ENCODE measurements at regions not wholly inside any gene's neighbourhood (a gene's known extent, or its start where the extent isn't known, plus 50 kb on each side); places are given as distances from the start of the nearest gene placed in this dataset.

GRCh38 chr1:18012686-18013085 is 94.9 kb upstream of the IGSF21 start:
- no peak overlapping the region for H3K4me3 ChIP-seq (ENCODE audit: low read length)
- DNase-seq (ENCODE audit: low read depth) = no peak
- no peak for TF ChIP-seq CTCF (conservative IDR thresholded peaks at IDR 0.05; ENCODE audit: low read length)

- DNase-seq (ENCODE audit: low read depth) = no peak
- no peak overlapping the region for H3K4me3 ChIP-seq (ENCODE audit: low read length)
- no peak for TF ChIP-seq CTCF (conservative IDR thresholded peaks at IDR 0.05; ENCODE audit: low read length)
Observed at GRCh38 chr1:18013216-18013615, 94.4 kb upstream of the IGSF21 start.

- no peak overlapping the region for H3K4me3 ChIP-seq (ENCODE audit: low read length)
- DNase-seq (ENCODE audit: low read depth) = no peak
- TF ChIP-seq CTCF (conservative IDR thresholded peaks at IDR 0.05; ENCODE audit: low read length) = no peak
Observed at GRCh38 chr1:18015719-18016118, 91.9 kb upstream of the IGSF21 start.

GRCh38 chr1:18018366-18018765 is 89.2 kb upstream of the IGSF21 start:
- no peak for DNase-seq (ENCODE audit: low read depth)
- no peak overlapping the region for H3K4me3 ChIP-seq (ENCODE audit: low read length)
- TF ChIP-seq CTCF (conservative IDR thresholded peaks at IDR 0.05; ENCODE audit: low read length) = no peak

- DNase-seq (ENCODE audit: low read depth) = no peak
- TF ChIP-seq CTCF (conservative IDR thresholded peaks at IDR 0.05; ENCODE audit: low read length) = no peak
- no peak overlapping the region for H3K4me3 ChIP-seq (ENCODE audit: low read length)
Observed at GRCh38 chr1:18020021-18020817, 87.4 kb upstream of the IGSF21 start.

- no peak for TF ChIP-seq CTCF (conservative IDR thresholded peaks at IDR 0.05; ENCODE audit: low read length)
- DNase-seq (ENCODE audit: low read depth) = no peak
- H3K4me3 ChIP-seq (ENCODE audit: low read length) = no peak overlapping the region
Observed at GRCh38 chr1:18021242-18021641, 86.4 kb upstream of the IGSF21 start.

- no peak for TF ChIP-seq CTCF (conservative IDR thresholded peaks at IDR 0.05; ENCODE audit: low read length)
- no peak overlapping the region for H3K4me3 ChIP-seq (ENCODE audit: low read length)
Observed at GRCh38 chr1:18032172-18032859, 75.3 kb upstream of the IGSF21 start.

More at GRCh38 chr1:18032172-18032859, 75.3 kb upstream of the IGSF21 start:
- no peak for DNase-seq (ENCODE audit: low read depth)
